Astrocyte of the cerebellum (primary cell): ENCODE measurements at regions not wholly inside any gene's neighbourhood (a gene's known extent, or its start where the extent isn't known, plus 50 kb on each side); places are given as distances from the start of the nearest gene placed in this dataset.

ENCODE experiments used
- DNase-seq: peaks from one replicate; pipeline ENCODE4 v3.0.0-alpha.2; 2011; ENCODE audit warnings: low read depth
- H3K4me3 ChIP-seq: 2 replicates; pipeline ENCODE4 v1.5.1; 2011; ENCODE audit warnings: mild to moderate bottlenecking, low read depth, low read length, moderate library complexity
- CTCF ChIP-seq: IDR thresholded peaks from 2 replicates; pipeline ENCODE4 v1.5.1; 2012; ENCODE audit warnings: low read length, low read depth, moderate library complexity, mild to moderate bottlenecking; ENCODE audit errors: missing control alignments
- in situ Hi-C: cut with HindIII; loops from 2 replicates; pipeline ENCODE4 v1.10.0; 2017; ENCODE audit warnings: low sequenced_read_pairs

- in situ Hi-C loops: no loop called here
These were observed 1091.8 kb downstream of the AACS start for GRCh38 chr12:126156806-126157574.

GRCh38 chr12:126157575-126157966, 1092.3 kb downstream of the AACS start:
- in situ Hi-C loops: no loop called here
- no peak for TF ChIP-seq CTCF
- no peak for DNase-seq
- H3K4me3 ChIP-seq: no peak overlapping the region

More at GRCh38 chr12:126156806-126157574, 1091.8 kb downstream of the AACS start:
- H3K4me3 ChIP-seq: no peak overlapping the region
- TF ChIP-seq CTCF: no peak
- no peak for DNase-seq

GRCh38 chr12:126159139-126159538, 1093.9 kb downstream of the AACS start:
- TF ChIP-seq CTCF: no peak
- in situ Hi-C loops: no loop called here

GRCh38 chr12:126160912-126161311, 1095.7 kb downstream of the AACS start:
- TF ChIP-seq CTCF: no peak
- no peak overlapping the region for H3K4me3 ChIP-seq
- no peak for DNase-seq
- in situ Hi-C loops: no loop called here

More at GRCh38 chr12:126159139-126159538, 1093.9 kb downstream of the AACS start:
- DNase-seq: no peak
- no peak overlapping the region for H3K4me3 ChIP-seq

- no peak for DNase-seq
- H3K4me3 ChIP-seq: no peak overlapping the region
- in situ Hi-C loops: no loop called here
- no peak for TF ChIP-seq CTCF
These were observed 1098.7 kb downstream of the AACS start for GRCh38 chr12:126163984-126164383.

GRCh38 chr12:126171937-126172559, 1106.8 kb downstream of the AACS start:
- no peak for DNase-seq
- no peak overlapping the region for H3K4me3 ChIP-seq
- in situ Hi-C loops: no loop called here
- TF ChIP-seq CTCF: no peak
